ENCODE measurements at regions not wholly inside any gene's neighbourhood (a gene's known extent, or its start where the extent isn't known, plus 50 kb on each side); places are given as distances from the start of the nearest gene placed in this dataset.
"Not testable (repeated sequence)": the region's sequence is repeated elsewhere in the genome, so short reads cannot be mapped to it uniquely, and the experiment has no call there.

DNA sequence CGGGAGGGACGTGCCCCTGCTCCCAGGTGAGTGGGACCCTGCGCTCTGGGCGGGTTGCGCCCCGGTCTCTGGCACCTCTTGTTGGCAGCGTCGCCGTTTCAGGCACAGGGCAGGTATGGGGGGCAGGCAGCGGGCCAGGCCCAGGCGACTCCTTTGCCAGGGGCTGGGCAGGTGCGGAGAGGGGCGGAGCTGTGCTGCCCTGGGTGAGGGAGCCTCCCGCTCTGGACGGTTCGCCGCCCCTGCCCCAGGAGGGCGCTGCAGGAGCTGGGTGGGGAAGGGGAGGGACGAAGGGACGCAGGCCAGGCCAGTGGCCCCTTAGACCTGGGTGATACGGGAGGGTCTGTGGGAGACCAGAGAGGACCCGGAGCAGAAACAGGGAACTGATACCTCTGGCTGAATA is 663.9 kb upstream of the DEFB115 start:
- no peak for ATAC-seq
- no peak for TF ChIP-seq POLR2A (IDR thresholded peaks at IDR 0.05)
- TF ChIP-seq, protein P1, sequence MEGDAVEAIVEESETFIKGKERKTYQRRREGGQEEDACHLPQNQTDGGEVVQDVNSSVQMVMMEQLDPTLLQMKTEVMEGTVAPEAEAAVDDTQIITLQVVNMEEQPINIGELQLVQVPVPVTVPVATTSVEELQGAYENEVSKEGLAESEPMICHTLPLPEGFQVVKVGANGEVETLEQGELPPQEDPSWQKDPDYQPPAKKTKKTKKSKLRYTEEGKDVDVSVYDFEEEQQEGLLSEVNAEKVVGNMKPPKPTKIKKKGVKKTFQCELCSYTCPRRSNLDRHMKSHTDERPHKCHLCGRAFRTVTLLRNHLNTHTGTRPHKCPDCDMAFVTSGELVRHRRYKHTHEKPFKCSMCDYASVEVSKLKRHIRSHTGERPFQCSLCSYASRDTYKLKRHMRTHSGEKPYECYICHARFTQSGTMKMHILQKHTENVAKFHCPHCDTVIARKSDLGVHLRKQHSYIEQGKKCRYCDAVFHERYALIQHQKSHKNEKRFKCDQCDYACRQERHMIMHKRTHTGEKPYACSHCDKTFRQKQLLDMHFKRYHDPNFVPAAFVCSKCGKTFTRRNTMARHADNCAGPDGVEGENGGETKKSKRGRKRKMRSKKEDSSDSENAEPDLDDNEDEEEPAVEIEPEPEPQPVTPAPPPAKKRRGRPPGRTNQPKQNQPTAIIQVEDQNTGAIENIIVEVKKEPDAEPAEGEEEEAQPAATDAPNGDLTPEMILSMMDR (IDR thresholded peaks at IDR 0.05), result no peak

DNA sequence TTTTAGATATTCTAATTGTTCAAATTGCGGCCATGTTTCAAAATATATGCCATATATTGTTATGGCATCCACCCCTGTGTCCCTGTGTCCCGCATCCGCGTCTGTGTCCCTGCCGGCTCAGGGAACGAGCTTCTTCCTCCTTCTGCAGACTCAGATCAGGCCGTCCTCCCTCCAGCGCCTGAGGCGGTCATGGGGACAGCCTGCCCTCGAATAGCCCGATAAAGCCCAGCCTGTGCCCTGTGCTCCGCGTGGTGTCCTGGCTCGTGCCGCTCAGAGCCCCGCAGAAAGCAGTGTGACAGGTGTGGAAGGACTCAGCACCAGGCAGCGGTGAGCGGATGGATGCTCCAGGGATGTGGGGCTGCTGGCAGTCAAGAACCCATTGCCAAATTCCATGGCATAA is 663.4 kb upstream of the DEFB115 start:
- no peaks in the 10 kb centered on the region for H3K36me3 ChIP-seq (replicated peaks in 1 of 2; ENCODE audit: insufficient read depth in 1 of 2, low read depth in 2 of 2)
- 79 to 85% methylated on average over 18 of the region's 18 CpGs for WGBS, 2 donors
- no peaks in the 10 kb centered on the region for H3K27me3 ChIP-seq
- H3K4me3 ChIP-seq, result no peak overlapping the region
- H3K27ac ChIP-seq, result no peak overlapping the region
- no peak for DNase-seq
- TF ChIP-seq, protein P1 (IDR thresholded peaks at IDR 0.05), result no peak
- no peak for TF ChIP-seq POLR2A (IDR thresholded peaks at IDR 0.05)
- no peak for ATAC-seq
- intact Hi-C loops (cut with DNase I), result no loop called here
- no peaks in the 10 kb centered on the region for H3K9me3 ChIP-seq
- no peaks in the 10 kb centered on the region for H3K4me1 ChIP-seq

More for the DNA sequence above, 663.9 kb upstream of the DEFB115 start:
- Histone ChIP-seq H3K36me3 (replicated peaks in 1 of 2; ENCODE audit: insufficient read depth in 1 of 2, low read depth in 2 of 2) (no peaks in the 10 kb centered on the region), H3K4me1 (no peaks in the 10 kb centered on the region), H3K27ac (no peak overlapping the region), H3K27me3 (no peaks in the 10 kb centered on the region), H3K4me3 (no peak overlapping the region), H3K9me3 (no peaks in the 10 kb centered on the region)
- 66 to 67% methylated on average over 17 to 22 of the region's 22 CpGs for WGBS, 2 donors
- intact Hi-C loops (cut with DNase I), result no loop called here
- no peak for DNase-seq

DNA sequence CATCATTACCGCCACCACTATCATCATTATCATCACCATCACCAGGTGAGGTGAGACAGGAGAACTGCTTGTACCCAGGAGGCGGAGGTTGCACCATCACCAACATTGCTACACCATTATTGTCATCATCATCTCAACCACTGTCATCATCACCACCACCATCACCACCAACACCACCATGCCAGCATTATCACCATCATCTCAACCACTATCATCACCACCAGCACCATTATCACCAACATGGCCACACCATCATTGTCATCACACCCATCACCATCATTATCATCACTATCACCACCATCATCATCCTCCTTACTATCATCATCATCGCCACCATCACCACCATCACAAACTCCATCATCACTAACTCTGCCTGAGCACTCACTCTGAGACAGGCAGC is 661.8 kb upstream of the DEFB115 start:
- no peak for ATAC-seq
- intact Hi-C loops (cut with DNase I), result no loop called here

DNA sequence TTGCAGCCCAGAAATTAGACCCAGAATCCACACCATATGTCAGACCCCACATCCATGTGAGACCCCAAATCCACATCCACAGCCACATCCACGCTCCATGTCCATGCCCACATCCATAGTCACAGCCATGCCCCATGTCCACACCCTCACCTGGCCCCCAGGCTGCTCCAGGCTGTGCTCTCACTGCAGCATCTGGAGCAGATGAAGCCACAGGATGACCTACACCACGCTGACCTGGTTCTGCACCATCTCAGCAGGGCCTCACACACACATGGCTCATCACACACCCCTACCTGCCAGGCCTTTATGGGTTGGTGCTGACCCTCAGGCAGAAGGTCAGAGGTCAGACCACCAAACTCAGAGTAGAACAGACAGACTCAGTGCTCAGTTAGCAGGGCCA is 660.0 kb upstream of the DEFB115 start:
- intact Hi-C loops (cut with DNase I); H3K36me3 ChIP-seq (replicated peaks in 1 of 2; ENCODE audit: insufficient read depth in 1 of 2, low read depth in 2 of 2); ATAC-seq; H3K9me3 ChIP-seq; H3K4me3 ChIP-seq; H3K27me3 ChIP-seq; H3K27ac ChIP-seq; DNase-seq; H3K4me1 ChIP-seq: not testable (repeated sequence)
- WGBS, 2 donors, result 25 to 73% methylated on average over 1 to 2 of the region's 2 CpGs

More for the DNA sequence above, 661.8 kb upstream of the DEFB115 start:
- WGBS, 2 donors, result 77 to 80% methylated on average over 3 of the region's 3 CpGs
- H3K9me3 ChIP-seq, result no peaks in the 10 kb centered on the region
- H3K36me3 ChIP-seq (replicated peaks in 1 of 2; ENCODE audit: insufficient read depth in 1 of 2, low read depth in 2 of 2), result no peaks in the 10 kb centered on the region
- TF ChIP-seq, protein P1 (IDR thresholded peaks at IDR 0.05), result no peak
- TF ChIP-seq POLR2A (IDR thresholded peaks at IDR 0.05), result no peak
- H3K4me3 ChIP-seq, result no peak overlapping the region
- no peak for DNase-seq
- H3K4me1 ChIP-seq, result no peaks in the 10 kb centered on the region
- H3K27me3 ChIP-seq, result no peaks in the 10 kb centered on the region
- H3K27ac ChIP-seq, result no peak overlapping the region

DNA sequence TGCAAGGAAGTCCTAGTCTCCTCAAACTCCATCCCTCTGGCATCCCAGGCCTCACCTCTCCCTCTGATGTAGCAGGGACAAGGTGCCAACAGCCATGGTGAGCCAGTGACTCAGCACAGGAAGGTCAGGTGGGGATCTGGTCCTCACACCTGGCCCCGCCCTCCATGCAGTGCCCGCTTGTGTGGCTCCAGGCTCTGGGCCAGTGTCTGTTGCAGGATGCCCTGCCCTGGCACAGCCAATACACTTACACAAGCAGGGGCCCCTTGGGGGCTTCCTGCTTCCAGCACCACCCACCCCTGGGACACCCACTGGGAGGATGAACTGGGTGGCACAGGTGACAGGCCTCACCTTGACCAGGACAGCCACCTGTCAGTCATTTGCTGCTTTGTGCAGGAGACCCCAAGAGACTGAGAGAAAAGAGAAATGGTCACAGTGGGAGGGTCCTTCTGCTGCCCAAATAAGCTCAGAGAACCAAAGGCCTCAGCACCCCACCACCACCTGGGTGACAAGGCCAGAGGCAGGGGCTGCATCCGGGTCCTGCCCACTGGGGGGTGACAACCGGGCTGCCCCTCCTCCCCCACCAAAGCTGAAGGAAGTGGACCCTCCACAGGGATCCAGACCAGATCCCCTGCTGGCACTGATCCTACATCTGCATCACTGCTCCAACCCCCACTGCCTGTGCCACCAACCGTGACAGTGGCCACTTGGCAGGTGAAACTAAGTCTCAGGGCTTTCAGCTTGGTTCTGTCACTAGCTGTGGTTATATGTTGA is 658.8 kb upstream of the DEFB115 start:
- TF ChIP-seq, protein P1 (IDR thresholded peaks at IDR 0.05), result no peak
- TF ChIP-seq POLR2A (IDR thresholded peaks at IDR 0.05), result no peak
- Histone ChIP-seq H3K9me3 (no peaks in the 10 kb centered on the region), H3K27me3 (no peaks in the 10 kb centered on the region), H3K4me3 (no peak overlapping the region), H3K4me1 (no peaks in the 10 kb centered on the region), H3K36me3 (replicated peaks in 1 of 2; ENCODE audit: insufficient read depth in 1 of 2, low read depth in 2 of 2) (no peaks in the 10 kb centered on the region), H3K27ac (no peak overlapping the region)
- ATAC-seq (no peak), DNase-seq (no peak)
- intact Hi-C loops (cut with DNase I), result no loop called here
- WGBS, 2 donors, result 75 to 77% methylated on average over 4 to 5 of the region's 5 CpGs

All from body of pancreas (tissue), 4 donors.